ENCODE measurements at regions not wholly inside any gene's neighbourhood (a gene's known extent, or its start where the extent isn't known, plus 50 kb on each side); places are given as distances from the start of the nearest gene placed in this dataset.
"Not testable (repeated sequence)": the region's sequence is repeated elsewhere in the genome, so short reads cannot be mapped to it uniquely, and the experiment has no call there.

GRCh38 chr15:20680257-20680815, 138.7 kb upstream of the GOLGA6L6 start:
- DNase-seq (ENCODE audit: low spot score) = not testable (repeated sequence)

GRCh38 chr15:20672470-20672869, 130.9 kb upstream of the GOLGA6L6 start:
- no peak for DNase-seq (ENCODE audit: low spot score)

DNA sequence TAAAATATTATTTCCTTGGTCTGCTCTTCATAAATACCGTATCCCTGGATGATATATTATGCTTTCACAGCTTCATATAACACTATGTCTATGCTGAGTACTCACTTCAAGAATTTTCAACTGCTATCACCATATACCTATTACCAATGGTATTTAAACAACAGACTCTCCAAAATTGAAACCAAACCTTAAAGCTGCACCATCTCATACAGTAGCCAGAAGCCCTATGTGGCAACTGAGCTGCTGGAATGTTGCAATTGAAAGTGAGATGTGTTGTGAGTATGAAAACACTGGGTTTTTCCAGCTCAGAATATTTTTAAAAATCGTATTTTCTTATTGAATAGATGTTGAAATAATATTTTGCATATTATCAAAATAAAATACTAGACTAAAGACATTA, 130.1 kb upstream of the GOLGA6L6 start:
- no peak for DNase-seq (ENCODE audit: low spot score)

GRCh38 chr15:20666410-20666809, 124.8 kb upstream of the GOLGA6L6 start:
- DNase-seq (ENCODE audit: low spot score) = not testable (repeated sequence)

- no peak for DNase-seq (ENCODE audit: low spot score)
Measured at GRCh38 chr15:20665653-20666052, 124.1 kb upstream of the GOLGA6L6 start.

GRCh38 chr15:20659265-20659664, 117.7 kb upstream of the GOLGA6L6 start:
- no peak for DNase-seq (ENCODE audit: low spot score)

DNA sequence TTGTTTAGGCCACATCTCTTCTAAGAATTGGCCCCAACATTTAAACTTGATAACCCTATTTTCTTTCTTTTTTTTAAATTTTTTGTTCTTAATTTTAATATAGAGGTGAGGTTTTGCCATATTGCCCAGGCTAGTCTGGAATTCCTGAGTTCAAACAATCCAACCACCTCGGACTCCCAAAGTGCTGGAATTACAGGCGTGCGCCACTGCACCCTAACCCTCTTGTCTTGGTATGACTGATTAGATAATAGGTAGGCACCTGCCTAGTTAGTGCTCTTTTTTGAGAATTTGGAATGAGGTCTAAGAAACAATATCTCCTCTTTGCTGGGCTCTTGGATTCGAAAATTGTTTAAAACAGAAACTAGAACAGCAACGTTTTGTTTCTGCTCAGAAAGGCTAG, 116.4 kb upstream of the GOLGA6L6 start:
- no peak for DNase-seq (ENCODE audit: low spot score)

GRCh38 chr15:20657084-20657483, 115.5 kb upstream of the GOLGA6L6 start:
- no peak for DNase-seq (ENCODE audit: low spot score)

GRCh38 chr15:20652914-20653313, 111.3 kb upstream of the GOLGA6L6 start:
- DNase-seq (ENCODE audit: low spot score) = no peak

GRCh38 chr15:20648402-20648975, 106.9 kb upstream of the GOLGA6L6 start:
- not testable (repeated sequence) for DNase-seq (ENCODE audit: low spot score)

GRCh38 chr15:20646529-20647142, 105.0 kb upstream of the GOLGA6L6 start:
- peak; percentile 89 for DNase-seq (ENCODE audit: low spot score)

GRCh38 chr15:20645956-20646355, 104.4 kb upstream of the GOLGA6L6 start:
- peak; percentile 87 for DNase-seq (ENCODE audit: low spot score)

DNA sequence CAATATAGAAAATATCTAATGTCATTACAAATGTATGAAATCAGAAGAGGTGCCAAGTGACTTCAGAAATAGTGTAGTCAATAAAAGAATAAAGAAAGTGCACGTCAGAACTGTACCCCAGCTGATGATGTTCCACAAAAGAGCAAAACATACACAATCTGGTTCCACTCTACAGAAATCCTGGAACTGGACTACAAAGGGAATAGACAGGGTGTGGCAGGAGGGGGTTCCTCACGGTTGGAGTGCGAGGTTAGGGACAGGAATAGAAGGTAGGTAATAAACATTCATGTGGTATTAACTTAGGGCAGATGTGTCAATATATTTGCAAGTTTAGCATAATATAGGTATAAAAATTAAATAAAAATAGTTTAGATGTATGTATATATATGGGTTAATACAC, 103.3 kb upstream of the GOLGA6L6 start:
- peak; percentile 76 for DNase-seq (ENCODE audit: low spot score)

GRCh38 chr15:20643829-20644425, 102.3 kb upstream of the GOLGA6L6 start:
- DNase-seq (ENCODE audit: low spot score) = peak; percentile 88

DNA sequence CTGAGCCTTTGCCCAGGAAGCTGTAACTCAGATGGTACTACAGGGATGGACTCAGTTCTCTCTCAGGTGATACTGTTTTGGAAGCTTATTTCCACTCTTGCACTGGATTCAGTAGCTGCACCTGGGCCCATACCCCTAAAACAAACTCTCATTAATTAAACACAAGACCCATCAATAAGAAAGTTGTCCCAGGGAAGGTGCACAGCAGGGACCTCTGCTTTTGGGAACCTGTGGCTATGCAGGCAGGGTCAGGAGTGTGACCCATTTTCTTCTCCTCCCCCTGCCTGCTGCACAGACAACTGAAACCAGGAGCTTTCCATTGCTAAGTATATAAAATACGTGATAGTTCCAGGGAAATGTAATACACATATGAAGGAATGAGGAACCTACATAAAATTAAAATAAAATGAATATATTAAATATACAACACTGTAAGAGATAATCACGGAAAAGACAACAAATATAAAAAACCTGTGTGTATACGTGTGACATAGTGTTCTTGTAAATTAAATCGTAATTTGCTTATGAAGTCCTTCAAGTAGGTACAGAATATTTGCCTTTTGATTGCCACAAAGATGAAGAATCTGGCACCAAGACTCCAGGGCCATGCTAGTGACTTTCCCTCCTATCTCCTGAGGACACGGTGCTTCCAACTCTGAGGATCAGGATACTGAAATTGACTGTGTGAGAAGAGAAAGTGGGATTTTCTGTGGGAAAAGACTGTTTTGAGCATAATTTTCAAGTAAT, 101.6 kb upstream of the GOLGA6L6 start:
- peak; percentile 87 for DNase-seq (ENCODE audit: low spot score)

- DNase-seq (ENCODE audit: low spot score) = peak; percentile 77
Measured at GRCh38 chr15:20642054-20642767, 100.6 kb upstream of the GOLGA6L6 start.

DNA sequence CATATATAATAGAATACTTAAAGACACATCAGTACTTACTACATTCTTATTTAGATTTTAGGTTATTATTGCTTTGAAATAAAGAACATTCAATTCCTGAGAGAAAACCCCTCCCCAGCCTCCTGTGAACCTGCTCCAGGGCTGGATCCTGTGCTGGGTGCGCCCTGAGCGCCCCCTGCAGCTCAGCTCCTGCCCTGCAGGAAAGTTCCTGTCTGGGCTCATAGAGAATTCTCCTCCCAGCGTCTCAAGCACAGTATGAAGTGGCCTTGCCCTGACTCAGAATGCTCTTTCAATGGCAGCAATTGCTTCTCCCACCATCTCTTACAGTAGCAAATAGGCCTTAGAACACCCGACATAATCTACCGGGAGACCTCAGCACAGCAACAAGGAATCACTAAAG, 98.8 kb upstream of the GOLGA6L6 start:
- not testable (repeated sequence) for DNase-seq (ENCODE audit: low spot score)

- not testable (repeated sequence) for DNase-seq (ENCODE audit: low spot score)
Measured at GRCh38 chr15:20639224-20639623, 97.6 kb upstream of the GOLGA6L6 start.

GRCh38 chr15:20637499-20637898, 95.9 kb upstream of the GOLGA6L6 start:
- DNase-seq (ENCODE audit: low spot score) = not testable (repeated sequence)

GRCh38 chr15:20629526-20629925, 87.9 kb upstream of the GOLGA6L6 start:
- peak; percentile 85 for DNase-seq (ENCODE audit: low spot score)

DNA sequence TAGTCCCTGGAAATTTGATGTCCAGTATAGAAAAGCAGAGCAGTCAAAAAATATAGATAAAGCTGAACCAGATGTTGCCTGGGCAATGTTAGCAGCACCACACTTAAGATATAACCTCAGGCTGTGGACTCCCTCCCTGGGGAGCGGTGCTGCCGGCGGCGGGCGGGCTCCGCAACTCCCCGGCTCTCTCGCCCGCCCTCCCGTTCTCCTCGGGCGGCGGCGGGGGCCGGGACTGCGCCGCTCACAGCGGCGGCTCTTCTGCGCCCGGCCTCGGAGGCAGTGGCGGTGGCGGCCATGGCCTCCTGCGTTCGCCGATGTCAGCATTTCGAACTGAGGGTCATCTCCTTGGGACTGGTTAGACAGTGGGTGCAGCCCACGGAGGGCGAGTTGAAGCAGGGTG, 86.9 kb upstream of the GOLGA6L6 start:
- DNase-seq (ENCODE audit: low spot score) = not testable (repeated sequence)
